Loucy (cell line): ENCODE measurements at regions not wholly inside any gene's neighbourhood (a gene's known extent, or its start where the extent isn't known, plus 50 kb on each side); places are given as distances from the start of the nearest gene placed in this dataset.

Experiments used
- H2AFZ ChIP-seq: fragments of 200-600 bp; sonication (generic); 2 replicates; pipeline ENCODE4 v1.6.0; 2016; ENCODE audit warnings: antibody characterized with exemption, mild to moderate bottlenecking, low read length, moderate library complexity
- H3F3A ChIP-seq: fragments of 200-600 bp; 2 replicates; pipeline ENCODE4 v1.6.0; 2016; ENCODE audit warnings: antibody characterized with exemption, low read depth, mild to moderate bottlenecking
- H3K27me3 ChIP-seq: fragments of 200-600 bp; sonication (generic); 2 replicates; pipeline ENCODE4 v1.6.1; 2014; ENCODE audit warnings: low read length, mild to moderate bottlenecking; ENCODE audit not compliant: insufficient read depth, poor library complexity, severe bottlenecking
- H3K36me3 ChIP-seq: fragments of 200-600 bp; sonication (generic); 2 replicates; pipeline ENCODE4 v1.6.1; 2016; ENCODE audit warnings: low read length; ENCODE audit not compliant: insufficient read depth
- H3K4me1 ChIP-seq: fragments of 200-600 bp; sonication (generic); 2 replicates; pipeline ENCODE4 v1.5.1; 2014; ENCODE audit warnings: low read length, mild to moderate bottlenecking; ENCODE audit not compliant: insufficient read depth, poor library complexity, severe bottlenecking
- H3K4me2 ChIP-seq: fragments of 200-600 bp; sonication (generic); 2 replicates; pipeline ENCODE4 v1.6.0; 2014; ENCODE audit warnings: antibody characterized with exemption, low read length, low read depth, mild to moderate bottlenecking; ENCODE audit not compliant: poor library complexity, severe bottlenecking
- H3K4me3 ChIP-seq: fragments of 200-600 bp; sonication (generic); 2 replicates; pipeline ENCODE4 v1.5.1; 2014; ENCODE audit warnings: low read length, mild to moderate bottlenecking, mixed read lengths; ENCODE audit not compliant: poor library complexity, severe bottlenecking
- H3K79me2 ChIP-seq: fragments of 200-600 bp; sonication (generic); 2 replicates; pipeline ENCODE4 v1.6.1; 2014; ENCODE audit warnings: low read length; ENCODE audit not compliant: insufficient read depth
- H3K9ac ChIP-seq: fragments of 200-600 bp; sonication (generic); 2 replicates; pipeline ENCODE4 v1.6.0; 2014; ENCODE audit warnings: mild to moderate bottlenecking, low read depth, low read length, moderate library complexity; ENCODE audit not compliant: poor library complexity, severe bottlenecking
- H3K9me2 ChIP-seq: fragments of 200-600 bp; sonication (generic); replicated peaks from 2 replicates; pipeline ENCODE4 v1.6.1; 2016; ENCODE audit warnings: low read depth, low read length, mixed read lengths
- H3K9me3 ChIP-seq: fragments of 200-600 bp; sonication (generic); 2 replicates; pipeline ENCODE4 v1.6.1; 2014; ENCODE audit warnings: mild to moderate bottlenecking, antibody characterized with exemption, low read length, low read depth; ENCODE audit not compliant: insufficient read depth
- H4K20me1 ChIP-seq: fragments of 200-600 bp; sonication (generic); 2 replicates; pipeline ENCODE4 v1.6.0; 2014; ENCODE audit warnings: antibody characterized with exemption, low read length, mild to moderate bottlenecking; ENCODE audit not compliant: insufficient read depth, poor library complexity, severe bottlenecking
- EZH2phosphoT487 ChIP-seq: fragments of 200-600 bp; IDR thresholded peaks from 2 replicates; pipeline ENCODE4 v1.6.1; 2018; ENCODE audit warnings: antibody characterized with exemption, mild to moderate bottlenecking, moderate library complexity, borderline replicate concordance
- TF ChIP-seq, protein P1 (sequence below): fragments of 200-600 bp; sonication (generic); conservative IDR thresholded peaks from 2 replicates; pipeline ENCODE4 v1.5.1; 2014; ENCODE audit warnings: mild to moderate bottlenecking, antibody characterized with exemption, low read length

DNA sequence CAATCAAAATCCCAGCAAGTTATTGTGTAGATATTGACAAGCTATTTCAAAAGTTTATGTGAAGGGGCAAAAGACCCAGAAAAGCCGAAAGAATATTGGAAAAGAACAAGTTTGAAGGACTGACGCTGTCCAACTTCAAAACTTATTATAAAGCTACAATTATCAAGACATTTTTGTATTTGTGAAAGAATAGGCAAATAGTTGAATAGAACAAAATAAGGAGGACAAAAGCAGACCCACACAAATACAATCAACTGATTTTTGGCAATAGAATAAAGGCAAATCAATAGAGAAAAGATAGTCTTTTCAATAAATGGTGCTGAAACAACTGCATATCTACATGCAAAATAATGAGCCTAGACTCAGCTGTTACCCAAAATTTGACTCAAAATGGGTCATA, 807.7 kb upstream of the CDH6 start:
- H3K79me2 ChIP-seq = no peaks in the 10 kb centered on the region
- no peaks in the 10 kb centered on the region for H3F3A ChIP-seq
- no peak overlapping the region for H2AFZ ChIP-seq
- H3K4me1 ChIP-seq = no peaks in the 10 kb centered on the region
- H3K9ac ChIP-seq = no peak overlapping the region
- H3K9me2 ChIP-seq = no peaks in the 10 kb centered on the region
- no peaks in the 10 kb centered on the region for H3K36me3 ChIP-seq
- no peak for TF ChIP-seq EZH2phosphoT487
- TF ChIP-seq, protein P1, sequence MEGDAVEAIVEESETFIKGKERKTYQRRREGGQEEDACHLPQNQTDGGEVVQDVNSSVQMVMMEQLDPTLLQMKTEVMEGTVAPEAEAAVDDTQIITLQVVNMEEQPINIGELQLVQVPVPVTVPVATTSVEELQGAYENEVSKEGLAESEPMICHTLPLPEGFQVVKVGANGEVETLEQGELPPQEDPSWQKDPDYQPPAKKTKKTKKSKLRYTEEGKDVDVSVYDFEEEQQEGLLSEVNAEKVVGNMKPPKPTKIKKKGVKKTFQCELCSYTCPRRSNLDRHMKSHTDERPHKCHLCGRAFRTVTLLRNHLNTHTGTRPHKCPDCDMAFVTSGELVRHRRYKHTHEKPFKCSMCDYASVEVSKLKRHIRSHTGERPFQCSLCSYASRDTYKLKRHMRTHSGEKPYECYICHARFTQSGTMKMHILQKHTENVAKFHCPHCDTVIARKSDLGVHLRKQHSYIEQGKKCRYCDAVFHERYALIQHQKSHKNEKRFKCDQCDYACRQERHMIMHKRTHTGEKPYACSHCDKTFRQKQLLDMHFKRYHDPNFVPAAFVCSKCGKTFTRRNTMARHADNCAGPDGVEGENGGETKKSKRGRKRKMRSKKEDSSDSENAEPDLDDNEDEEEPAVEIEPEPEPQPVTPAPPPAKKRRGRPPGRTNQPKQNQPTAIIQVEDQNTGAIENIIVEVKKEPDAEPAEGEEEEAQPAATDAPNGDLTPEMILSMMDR = no peak
- H3K4me3 ChIP-seq = no peak overlapping the region
- no peak overlapping the region for H3K4me2 ChIP-seq
- H3K27me3 ChIP-seq = no peaks in the 10 kb centered on the region
- H4K20me1 ChIP-seq = no peaks in the 10 kb centered on the region
- no peaks in the 10 kb centered on the region for H3K9me3 ChIP-seq

DNA sequence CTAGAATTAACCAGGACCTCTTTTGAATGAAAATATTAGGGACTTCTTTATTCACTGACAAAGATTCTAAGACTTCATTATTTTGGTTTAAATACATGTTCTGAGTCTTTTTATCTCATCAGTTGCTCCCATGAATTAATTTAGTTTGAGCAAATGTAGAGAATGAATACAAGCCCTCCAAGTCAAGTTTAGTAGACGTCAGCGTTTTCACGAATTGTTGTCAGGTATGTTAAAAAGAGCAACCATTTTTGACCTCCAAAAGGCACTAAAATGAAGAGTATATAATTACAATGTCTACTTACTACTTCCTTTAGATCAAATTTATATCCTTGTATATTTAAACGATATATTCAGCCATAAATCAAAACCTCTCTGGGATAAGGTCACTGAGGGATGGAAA, 809.3 kb upstream of the CDH6 start:
- no peak overlapping the region for H3K4me2 ChIP-seq
- no peaks in the 10 kb centered on the region for H4K20me1 ChIP-seq
- no peak overlapping the region for H2AFZ ChIP-seq
- TF ChIP-seq, protein P1 = no peak
- TF ChIP-seq EZH2phosphoT487 = no peak
- no peak overlapping the region for H3K4me3 ChIP-seq
- no peaks in the 10 kb centered on the region for H3K27me3 ChIP-seq
- H3F3A ChIP-seq = no peaks in the 10 kb centered on the region
- H3K4me1 ChIP-seq = no peaks in the 10 kb centered on the region
- H3K9ac ChIP-seq = no peak overlapping the region
- no peaks in the 10 kb centered on the region for H3K9me2 ChIP-seq
- H3K36me3 ChIP-seq = no peaks in the 10 kb centered on the region
- no peaks in the 10 kb centered on the region for H3K9me3 ChIP-seq
- no peaks in the 10 kb centered on the region for H3K79me2 ChIP-seq

DNA sequence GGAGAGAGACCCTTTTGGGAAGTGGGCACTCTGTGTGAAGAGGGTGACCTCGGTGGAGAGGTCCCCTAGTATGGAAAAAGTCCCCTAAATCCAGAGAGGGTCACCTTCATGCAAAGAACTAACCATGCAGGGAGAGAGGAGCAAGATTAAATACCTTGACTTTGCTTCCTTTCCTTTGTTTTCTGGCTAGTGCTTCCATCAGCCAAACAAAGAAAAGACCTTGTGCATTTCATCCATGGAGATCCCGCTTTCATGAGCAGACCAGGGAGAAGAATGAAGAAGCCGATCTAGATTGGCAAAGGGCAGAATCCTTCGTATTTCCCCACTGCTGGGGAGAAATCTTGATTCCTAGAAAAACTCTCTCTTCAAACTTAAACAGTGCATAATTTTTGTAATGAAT, 813.3 kb upstream of the CDH6 start:
- Histone ChIP-seq H3K79me2 (no peaks in the 10 kb centered on the region), H3K9me3 (no peaks in the 10 kb centered on the region), H3F3A (no peaks in the 10 kb centered on the region), H3K4me1 (no peaks in the 10 kb centered on the region), H3K4me2 (no peak overlapping the region), H3K36me3 (no peaks in the 10 kb centered on the region), H3K4me3 (no peak overlapping the region), H4K20me1 (no peaks in the 10 kb centered on the region), H3K27me3 (no peaks in the 10 kb centered on the region), H3K9me2 (no peaks in the 10 kb centered on the region), H2AFZ (no peak overlapping the region), H3K9ac (no peak overlapping the region)
- TF ChIP-seq, protein P1 = no peak
- TF ChIP-seq EZH2phosphoT487 = no peak
